Hippocampal formation (tissue), 2 donors: ENCODE measurements at regions not wholly inside any gene's neighbourhood (a gene's known extent, or its start where the extent isn't known, plus 50 kb on each side); places are given as distances from the start of the nearest gene placed in this dataset.
A peak's percentile ranks its signal among the peaks of the same experiment; 100 is the strongest.
"Not testable (repeated sequence)": the region's sequence is repeated elsewhere in the genome, so short reads cannot be mapped to it uniquely, and the experiment has no call there.

Source experiments
- DNase-seq, 2 donors: peaks; one replicate each; lab custom pipeline; 2025; lab: John Stamatoyannopoulos, UW

DNA sequence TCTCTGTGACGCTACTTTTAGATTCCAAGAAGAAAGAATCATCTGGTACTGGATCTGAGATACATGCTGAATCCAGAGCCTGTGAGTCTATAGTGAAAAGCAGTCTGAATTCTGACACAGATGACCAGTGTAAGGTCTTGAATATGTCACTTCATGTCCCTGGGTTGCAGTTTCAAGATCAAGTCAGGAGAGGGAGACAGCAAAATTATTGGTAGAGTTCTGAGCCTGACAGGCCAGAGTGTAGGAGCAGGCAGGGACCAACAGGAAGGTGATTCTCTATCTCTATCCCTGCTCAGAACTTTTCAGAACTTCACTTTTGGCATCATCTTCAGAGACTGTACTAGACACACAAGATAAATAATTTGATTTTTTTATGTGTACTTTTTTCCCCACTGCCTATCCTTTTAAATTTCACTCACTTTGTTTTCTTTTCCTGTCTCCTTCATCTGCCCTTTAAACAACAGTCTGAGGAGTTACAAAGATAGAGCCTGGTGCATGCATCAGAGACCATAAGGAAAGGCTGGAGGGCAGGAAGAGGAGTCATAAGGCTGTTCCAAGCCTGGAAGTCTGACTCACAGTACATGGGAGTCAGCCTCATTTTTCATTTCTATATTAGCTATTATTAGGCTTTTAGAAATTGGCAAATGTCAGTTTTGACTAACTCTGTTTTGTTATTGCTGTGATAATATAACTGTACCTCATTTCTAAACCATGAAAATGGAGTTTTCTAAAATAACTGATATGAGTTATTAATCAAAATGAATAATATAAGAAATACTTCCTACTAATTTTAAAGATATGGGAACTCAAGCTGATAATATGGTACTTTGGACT lies 120.2 kb upstream of the TMEM229A start:
- peak; percentile 2 to 64 for DNase-seq

DNA sequence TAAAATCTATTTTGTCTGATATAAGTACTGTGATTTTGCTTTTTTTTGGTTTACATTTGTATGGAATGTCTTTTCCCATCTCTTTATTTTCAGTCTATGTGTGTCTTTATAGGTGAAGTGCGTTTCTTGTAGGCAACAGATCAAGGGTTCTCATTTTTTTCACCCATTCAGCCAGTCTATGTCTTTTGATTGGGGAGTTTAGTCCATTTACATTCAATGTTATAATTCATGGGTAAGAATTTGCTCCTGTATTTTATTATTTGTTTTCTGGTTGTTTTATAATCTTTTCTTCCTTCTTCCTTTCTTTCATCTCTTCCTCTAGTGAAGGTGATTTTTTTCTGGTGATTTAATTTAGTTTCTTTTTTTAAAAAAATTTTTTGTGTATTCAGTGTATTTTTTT lies 104.8 kb upstream of the TMEM229A start:
- no peak for DNase-seq

DNA sequence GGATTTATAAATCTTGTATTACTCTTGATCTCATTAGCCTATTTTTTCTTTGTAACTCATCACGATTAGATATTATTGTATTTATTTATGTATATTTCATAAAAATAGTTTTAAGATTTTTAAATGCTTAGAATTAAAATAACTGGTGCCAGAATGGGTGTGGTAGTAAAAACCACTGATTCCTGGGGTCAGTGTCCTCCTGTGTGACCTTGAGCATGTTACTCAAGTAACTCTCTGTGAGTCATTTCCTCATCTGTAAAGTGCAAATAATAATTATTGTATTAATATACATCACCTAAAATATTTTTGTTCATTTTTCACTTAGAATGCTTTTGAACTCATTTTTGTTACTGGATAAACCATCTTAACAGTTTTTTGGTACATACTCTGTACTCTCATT lies 91.3 kb upstream of the TMEM229A start:
- DNase-seq: no peak

DNA sequence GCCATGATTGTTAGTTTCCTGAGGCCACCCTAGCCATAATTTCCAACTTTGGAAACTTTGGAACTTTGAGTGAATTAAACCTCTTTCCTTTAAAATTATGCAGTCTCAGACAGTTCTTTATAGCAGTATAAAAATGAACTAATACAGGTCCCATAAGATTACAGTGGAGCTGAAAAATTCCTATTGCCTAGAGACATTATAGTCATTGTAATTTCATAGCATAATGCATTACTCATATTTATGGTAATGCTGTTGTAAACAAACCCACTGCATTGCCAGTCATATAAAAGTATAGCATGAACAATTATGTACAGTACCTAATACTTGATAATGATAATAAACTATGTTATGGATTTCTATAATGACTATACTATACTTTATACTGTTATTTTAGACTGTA lies 88.0 kb upstream of the TMEM229A start:
- no peak for DNase-seq

DNA sequence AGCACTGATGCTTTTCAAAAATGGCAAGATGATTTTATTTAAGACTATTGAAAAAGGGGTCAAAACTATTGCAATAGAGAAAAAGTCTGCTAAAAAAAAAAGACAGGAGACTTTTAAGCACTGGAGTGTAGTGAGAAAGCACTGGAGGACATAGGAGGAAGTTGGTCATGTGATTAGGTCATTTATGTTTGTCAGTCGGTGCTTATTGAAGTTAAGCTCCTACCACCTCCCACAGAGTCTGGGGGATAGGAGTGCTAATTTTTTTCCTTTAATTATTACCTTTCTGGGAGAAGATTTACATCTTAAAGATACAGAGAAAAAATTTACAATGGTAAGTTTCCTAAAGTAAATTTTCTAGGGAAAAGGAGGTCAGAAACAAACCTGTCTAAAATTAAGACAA lies 80.2 kb upstream of the TMEM229A start:
- DNase-seq: no peak

DNA sequence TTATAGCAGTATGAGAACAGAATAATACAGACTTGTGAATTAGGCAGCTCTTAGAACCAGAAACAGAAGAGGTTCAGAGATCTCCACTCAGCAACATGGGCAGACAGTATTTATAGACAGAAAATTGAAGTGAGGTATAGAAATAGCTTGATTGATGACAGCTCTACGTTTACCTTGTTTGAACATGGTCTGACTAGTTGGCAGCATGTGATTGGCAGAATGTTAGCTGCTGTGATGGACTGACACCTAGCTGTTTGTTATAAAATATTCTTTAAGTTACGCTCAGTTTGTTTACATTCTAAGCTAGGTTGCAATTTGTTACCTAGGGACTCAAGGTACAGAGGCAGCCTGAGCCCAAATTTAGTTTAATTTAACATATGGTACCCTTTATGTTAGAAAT lies 73.7 kb upstream of the TMEM229A start:
- DNase-seq: no peak

DNA sequence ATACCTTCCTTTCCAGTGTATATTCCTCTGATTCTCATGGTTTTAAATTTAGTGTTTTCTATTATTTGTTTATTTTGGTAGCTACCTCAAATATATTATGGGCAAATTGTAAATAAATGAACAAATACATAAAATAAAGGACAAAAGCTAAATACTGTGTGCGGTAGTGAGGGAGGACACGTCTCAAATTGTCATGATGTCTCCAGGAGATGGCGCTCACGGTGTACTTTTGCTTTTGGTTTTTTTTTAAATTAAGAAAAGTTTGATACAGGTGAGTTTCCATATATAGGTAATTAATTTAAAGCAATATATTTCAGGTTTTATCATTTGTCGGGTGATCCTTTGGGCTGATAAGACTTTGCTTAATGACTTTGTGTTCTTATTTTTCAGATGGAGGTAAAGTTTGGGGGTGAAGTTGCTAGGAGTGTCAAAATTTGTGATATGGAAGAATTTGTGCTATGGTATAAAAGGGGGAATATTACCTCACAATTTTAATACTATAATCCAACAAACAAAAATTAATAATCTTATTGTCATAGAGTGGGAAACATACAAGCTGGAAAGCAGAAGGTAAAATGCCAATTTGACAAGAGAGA lies 68.4 kb upstream of the TMEM229A start:
- no peak for DNase-seq

DNA sequence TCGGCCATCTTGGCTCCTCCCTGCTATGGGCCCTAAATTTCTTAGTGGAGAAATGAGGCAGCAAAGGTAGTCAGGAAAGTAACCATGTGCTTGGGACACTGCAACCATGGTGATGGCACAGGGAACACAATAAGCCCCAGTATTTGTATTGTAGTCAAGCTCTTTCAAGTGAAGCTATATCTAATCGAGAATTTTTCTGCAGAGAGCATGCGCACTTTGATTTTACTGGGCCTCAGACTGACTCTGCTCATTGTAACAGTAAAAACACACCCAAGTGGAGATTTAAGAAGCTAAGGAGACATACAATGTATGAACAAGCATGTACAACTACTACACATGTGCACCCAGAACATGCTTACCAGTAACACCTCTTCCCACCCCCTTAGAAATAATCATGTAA lies 67.3 kb upstream of the TMEM229A start:
- DNase-seq: no peak

DNA sequence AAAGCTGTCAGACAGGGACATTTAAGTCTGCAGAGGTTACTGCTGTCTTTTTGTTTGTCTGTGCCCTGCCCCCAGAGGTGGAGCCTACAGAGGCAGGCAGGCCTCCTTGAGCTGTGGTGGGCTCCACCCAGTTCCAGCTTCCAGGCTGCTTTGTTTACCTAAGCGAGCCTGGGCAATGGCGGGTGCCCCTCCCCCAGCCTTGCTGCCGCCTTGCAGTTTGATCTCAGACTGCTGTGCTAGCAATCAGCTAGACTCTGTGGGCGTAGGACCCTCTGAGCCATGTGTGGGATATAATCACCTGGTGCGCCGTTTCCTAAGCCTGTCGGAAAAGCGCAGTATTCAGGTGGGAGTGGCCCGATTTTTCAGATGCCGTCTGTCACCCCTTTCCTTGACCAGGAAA lies 66.7 kb upstream of the TMEM229A start:
- DNase-seq: not testable (repeated sequence)

DNA sequence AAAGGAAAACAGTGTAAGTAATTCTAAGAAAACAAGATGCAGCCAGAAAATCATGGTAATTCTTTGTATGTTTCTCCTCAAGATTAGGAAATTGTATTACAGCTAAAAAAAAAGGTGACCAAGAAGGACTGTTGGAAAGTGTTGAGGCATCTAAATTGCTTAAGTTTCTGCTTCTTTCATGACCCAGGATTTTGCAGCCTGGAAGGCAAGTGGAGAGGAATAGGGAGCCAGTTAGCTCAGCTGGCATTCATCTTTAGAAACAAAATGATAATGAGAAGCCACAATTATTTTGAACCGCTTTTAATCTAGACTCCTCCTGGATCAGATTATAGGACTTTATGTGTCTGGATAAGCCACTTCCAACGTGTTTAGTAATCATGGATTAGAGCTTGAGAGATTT lies 56.8 kb upstream of the TMEM229A start:
- DNase-seq: no peak

DNA sequence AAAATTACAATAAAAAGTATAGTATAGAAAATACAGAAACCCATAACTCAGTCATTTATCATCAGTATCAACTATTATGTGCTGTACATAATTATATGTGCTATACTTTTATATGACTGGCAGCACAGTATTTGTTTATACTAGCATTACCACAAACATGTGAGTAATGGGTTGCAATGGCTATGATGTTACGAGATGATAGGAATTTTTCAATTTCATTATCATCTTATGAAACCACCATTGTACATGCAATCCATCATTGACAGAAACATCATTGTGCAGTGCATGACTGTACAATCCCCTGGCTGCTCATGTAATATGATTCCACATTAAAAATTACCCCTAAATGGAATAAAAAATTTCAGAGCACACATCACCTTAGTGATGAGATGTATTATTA lies 55.7 kb upstream of the TMEM229A start:
- DNase-seq: no peak

DNA sequence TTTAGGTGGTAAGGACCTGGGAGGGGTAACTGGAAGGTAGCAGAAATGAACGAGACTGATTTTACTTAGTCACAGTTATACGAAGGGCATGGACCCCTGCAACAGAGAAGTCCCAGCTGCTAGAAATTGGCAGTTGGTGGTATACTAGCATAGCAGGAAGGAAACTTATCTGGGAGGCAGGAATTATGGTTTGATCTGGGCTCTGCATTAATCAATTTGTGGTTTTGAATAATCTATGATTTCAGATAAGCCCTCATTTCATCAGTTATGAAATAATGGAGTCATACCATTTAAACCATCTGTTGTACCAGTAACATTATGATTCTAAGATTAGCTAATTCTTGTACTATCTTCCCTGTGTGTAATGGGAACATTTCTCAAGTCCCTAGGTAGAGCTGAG lies 54.0 kb upstream of the TMEM229A start:
- no peak for DNase-seq

DNA sequence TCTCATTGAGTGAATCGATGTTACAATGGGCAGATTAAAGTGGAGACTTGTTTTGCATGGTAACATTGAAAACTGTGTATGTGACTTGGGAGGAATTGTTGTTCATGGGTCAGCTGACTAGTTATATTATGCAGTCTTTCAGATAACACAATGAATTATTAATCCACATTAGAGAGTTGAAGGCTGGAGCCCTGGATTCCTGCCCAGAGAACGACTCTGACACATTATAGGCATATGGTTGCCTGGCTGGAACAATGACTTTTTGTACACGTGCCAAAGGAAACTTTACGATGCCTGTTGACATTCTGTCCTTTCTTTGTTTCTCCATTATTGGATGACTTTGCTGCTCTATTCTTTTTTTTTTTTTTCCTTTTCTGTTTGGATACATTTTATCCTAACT lies 52.3 kb upstream of the TMEM229A start:
- peak; percentile 75 to 91 for DNase-seq

DNA sequence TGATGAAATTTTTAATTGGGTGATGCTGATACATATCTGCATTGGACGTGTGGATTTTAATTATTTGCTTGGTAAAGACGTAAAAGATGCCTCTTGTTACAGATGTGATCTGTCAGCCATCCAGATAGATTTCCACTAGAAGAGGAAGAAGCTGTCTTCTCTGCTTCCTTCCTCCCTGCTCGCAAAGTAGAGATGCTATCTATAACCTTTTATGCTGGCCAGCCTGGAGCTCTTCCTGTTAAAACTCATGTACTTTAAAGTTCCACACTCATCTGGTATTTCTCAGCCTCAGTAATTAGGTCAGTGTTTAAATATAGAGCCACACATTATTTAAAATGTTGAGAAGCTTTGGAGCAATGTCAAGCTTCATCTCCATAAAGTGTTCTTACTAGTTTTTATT lies 51.2 kb upstream of the TMEM229A start:
- no peak for DNase-seq
